ENCODE measurements at regions not wholly inside any gene's neighbourhood (a gene's known extent, or its start where the extent isn't known, plus 50 kb on each side); places are given as distances from the start of the nearest gene placed in this dataset.

DNA sequence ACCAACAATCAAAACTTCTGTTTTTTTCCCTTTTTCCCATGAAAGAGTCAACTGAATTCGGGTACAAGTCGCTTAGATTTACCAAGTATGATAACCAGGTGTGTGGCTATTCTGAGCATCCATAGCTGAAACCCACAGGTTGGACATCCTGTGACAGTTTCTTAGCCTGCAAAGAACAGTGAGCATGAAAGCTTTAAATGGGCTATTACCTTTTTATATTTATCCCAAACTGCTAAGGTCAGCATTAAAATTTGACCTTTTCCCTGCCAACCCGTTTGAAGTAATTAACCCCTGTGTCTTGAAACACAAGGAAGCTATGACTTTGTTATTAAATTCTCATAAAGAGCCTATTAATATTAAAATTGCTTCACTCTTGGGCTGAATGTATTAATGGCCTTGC lies 1065.0 kb upstream of the RBFOX1 start:
- H3K9me3 ChIP-seq, result no peaks in the 10 kb centered on the region
- no peak for ATAC-seq
- intact Hi-C loops (cut with DNase I), result no loop called here
- no peak for DNase-seq
- H3K36me3 ChIP-seq, result no peaks in the 10 kb centered on the region
- H3K27me3 ChIP-seq, result no peaks in the 10 kb centered on the region
- 53 to 62% (median 57%) methylated on average over 3 of the region's 3 CpGs for WGBS, 4 donors
- H3K4me1 ChIP-seq, result no peaks in the 10 kb centered on the region
- no peak overlapping the region for H3K4me3 ChIP-seq
- TF ChIP-seq, protein P1, sequence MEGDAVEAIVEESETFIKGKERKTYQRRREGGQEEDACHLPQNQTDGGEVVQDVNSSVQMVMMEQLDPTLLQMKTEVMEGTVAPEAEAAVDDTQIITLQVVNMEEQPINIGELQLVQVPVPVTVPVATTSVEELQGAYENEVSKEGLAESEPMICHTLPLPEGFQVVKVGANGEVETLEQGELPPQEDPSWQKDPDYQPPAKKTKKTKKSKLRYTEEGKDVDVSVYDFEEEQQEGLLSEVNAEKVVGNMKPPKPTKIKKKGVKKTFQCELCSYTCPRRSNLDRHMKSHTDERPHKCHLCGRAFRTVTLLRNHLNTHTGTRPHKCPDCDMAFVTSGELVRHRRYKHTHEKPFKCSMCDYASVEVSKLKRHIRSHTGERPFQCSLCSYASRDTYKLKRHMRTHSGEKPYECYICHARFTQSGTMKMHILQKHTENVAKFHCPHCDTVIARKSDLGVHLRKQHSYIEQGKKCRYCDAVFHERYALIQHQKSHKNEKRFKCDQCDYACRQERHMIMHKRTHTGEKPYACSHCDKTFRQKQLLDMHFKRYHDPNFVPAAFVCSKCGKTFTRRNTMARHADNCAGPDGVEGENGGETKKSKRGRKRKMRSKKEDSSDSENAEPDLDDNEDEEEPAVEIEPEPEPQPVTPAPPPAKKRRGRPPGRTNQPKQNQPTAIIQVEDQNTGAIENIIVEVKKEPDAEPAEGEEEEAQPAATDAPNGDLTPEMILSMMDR (IDR thresholded peaks at IDR 0.05), result no peak
- no peak for TF ChIP-seq POLR2A (IDR thresholded peaks at IDR 0.05)
- H3K27ac ChIP-seq, result no peak overlapping the region

DNA sequence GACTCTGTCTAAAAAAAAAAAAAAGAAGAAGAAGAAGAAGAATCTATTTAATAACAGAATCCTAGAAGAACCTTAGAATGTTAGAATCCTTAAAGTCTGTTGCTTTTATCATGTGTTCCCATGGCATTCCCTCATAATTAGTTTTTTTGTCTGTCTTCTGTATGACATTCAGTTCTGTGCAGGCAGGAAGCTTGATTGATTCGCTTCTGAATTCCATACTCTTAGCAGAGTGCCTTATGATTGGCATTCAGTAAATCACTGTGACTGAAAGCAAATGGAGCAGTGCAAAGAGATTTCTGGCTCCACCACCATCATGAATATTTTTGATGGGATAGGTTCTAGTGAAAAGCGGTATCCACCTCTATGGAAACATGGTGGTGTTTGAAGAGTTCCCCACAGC lies 1065.9 kb upstream of the RBFOX1 start:
- intact Hi-C loops (cut with DNase I), result no loop called here
- H3K27me3 ChIP-seq, result no peaks in the 10 kb centered on the region

DNA sequence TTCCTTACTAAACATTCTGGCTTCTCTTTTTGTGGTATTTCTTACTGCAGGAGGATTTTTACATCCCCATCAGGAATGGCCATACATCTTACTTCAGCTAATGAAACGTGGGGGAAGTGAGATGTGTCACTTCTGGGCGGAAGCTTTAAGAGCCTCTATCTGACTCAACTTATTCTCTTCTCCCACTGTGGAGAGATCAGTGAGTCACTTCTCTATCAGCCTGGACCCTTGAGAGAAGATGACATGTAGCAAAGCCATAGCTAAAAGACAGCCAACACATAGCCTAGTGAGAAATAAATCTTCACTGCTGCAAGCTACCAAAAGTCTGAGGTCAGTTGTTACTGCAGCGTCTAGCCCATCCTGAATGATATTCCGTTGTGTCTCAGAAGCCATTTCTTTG lies 1066.7 kb upstream of the RBFOX1 start:
- intact Hi-C loops (cut with DNase I), result no loop called here
- H3K27me3 ChIP-seq, result no peaks in the 10 kb centered on the region
- no peak overlapping the region for H3K4me3 ChIP-seq
- TF ChIP-seq, protein P1 (IDR thresholded peaks at IDR 0.05), result no peak
- no peak for ATAC-seq
- no peaks in the 10 kb centered on the region for H3K36me3 ChIP-seq
- 72 to 81% (median 73%) methylated on average over 4 of the region's 4 CpGs for WGBS, 4 donors
- DNase-seq, result no peak
- H3K27ac ChIP-seq, result no peak overlapping the region
- H3K9me3 ChIP-seq, result no peaks in the 10 kb centered on the region
- H3K4me1 ChIP-seq, result no peaks in the 10 kb centered on the region

More for the DNA sequence above, 1065.9 kb upstream of the RBFOX1 start:
- DNase-seq (no peak), ATAC-seq (no peak)
- Histone ChIP-seq H3K36me3 (no peaks in the 10 kb centered on the region), H3K9me3 (no peaks in the 10 kb centered on the region), H3K4me3 (no peak overlapping the region), H3K4me1 (no peaks in the 10 kb centered on the region), H3K27ac (no peak overlapping the region)
- WGBS, 4 donors, result 67 to 80% (median 76%) methylated on average over 2 of the region's 2 CpGs
- TF ChIP-seq, protein P1 (IDR thresholded peaks at IDR 0.05), result no peak
- no peak for TF ChIP-seq POLR2A (IDR thresholded peaks at IDR 0.05)

GRCh38 chr16:6258056-6258455 lies 1074.6 kb upstream of the RBFOX1 start:
- ATAC-seq (no peak), DNase-seq (no peak)
- Histone ChIP-seq H3K9me3 (peaks cover 0 to 11% (median 0%) of the 10 kb centered on the region in 12 donors), H3K27ac (no peak overlapping the region), H3K4me3 (no peak overlapping the region), H3K36me3 (no peaks in the 10 kb centered on the region), H3K27me3 (no peaks in the 10 kb centered on the region), H3K4me1 (no peaks in the 10 kb centered on the region)
- TF ChIP-seq, protein P1 (IDR thresholded peaks at IDR 0.05), result no peak
- no peak for TF ChIP-seq POLR2A (IDR thresholded peaks at IDR 0.05)
- intact Hi-C loops (cut with DNase I), result no loop called here
- 68 to 75% (median 71%) methylated on average over 3 of the region's 3 CpGs for WGBS, 4 donors

All from heart left ventricle (tissue), 16 donors.